ENCODE measurements at regions not wholly inside any gene's neighbourhood (a gene's known extent, or its start where the extent isn't known, plus 50 kb on each side); places are given as distances from the start of the nearest gene placed in this dataset.

DNA sequence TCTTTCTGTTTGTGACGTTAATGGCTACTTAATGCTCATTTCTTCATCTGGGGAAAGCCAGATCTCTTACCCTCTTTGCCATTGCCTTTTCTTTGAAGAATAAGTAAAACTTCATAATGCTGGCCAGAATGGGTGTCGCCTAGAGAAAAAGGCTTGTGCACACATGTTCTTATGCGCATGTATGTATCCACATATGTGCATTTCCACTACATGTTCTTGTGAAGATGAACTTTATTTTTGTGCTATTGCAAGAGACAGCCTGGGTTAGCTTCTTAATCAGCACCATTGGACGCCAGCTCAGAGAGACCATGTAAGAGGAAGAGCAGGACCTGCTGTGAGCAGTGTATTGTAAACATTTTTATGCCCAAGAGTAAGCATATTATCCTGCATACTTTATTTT lies 178.7 kb downstream of the SPRY1 start:
- Histone ChIP-seq H3K36me3 (ENCODE audit: control insufficient read depth, insufficient read depth, low read length) (no peaks in the 10 kb centered on the region), H3K9me3 (ENCODE audit: control insufficient read depth, low read length) (peaks cover 4% of the 10 kb centered on the region), H3K4me1 (ENCODE audit: control insufficient read depth, insufficient read depth, low read length, poor library complexity, severe bottlenecking) (no peaks in the 10 kb centered on the region), H3K27ac (ENCODE audit: low read depth, low read length, severe bottlenecking) (no peak overlapping the region), H3K4me3 (ENCODE audit: extremely low read depth, insufficient read depth, low read length, poor library complexity, severe bottlenecking) (no peak overlapping the region)
- WGBS, 2 experiments (ENCODE audit: insufficient coverage in 2 of 2): 89 to 100% methylated on average over 1 to 3 of the region's 4 CpGs

DNA sequence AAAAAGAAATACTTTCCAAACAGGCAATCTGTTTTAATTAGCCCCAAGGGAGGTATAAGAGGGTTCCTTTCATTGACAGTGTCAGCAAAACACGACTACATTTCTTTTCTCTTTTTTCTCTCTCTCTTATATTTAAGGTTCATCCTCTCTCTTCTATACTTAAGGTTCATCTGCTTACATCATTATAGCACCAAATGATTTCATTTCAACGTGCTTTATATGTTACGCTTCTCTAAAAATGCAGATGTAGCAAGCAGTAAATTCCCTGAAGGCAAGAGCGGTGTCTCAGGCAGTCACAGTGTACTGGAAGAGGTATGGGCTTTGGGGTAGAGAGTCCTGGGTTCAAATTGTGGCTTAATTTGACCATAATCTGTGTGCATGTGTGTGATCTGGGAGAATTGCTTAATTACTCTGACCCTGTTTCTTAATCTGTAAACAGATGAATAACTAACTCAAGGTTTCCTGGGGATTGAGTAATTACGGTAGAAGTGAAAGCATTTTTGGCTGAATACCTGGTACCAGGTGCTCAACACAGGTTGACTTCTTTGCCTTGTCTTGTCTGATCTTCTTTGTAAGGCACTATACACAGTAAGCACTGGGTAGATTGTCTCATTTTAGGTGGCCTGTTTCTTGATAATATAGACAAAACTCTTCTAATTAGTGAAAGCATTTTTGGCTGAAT lies 180.8 kb downstream of the SPRY1 start:
- Histone ChIP-seq H3K4me3 (ENCODE audit: extremely low read depth, insufficient read depth, low read length, poor library complexity, severe bottlenecking) (no peak overlapping the region), H3K36me3 (ENCODE audit: control insufficient read depth, insufficient read depth, low read length) (no peaks in the 10 kb centered on the region), H3K4me1 (ENCODE audit: control insufficient read depth, insufficient read depth, low read length, poor library complexity, severe bottlenecking) (no peaks in the 10 kb centered on the region), H3K27ac (ENCODE audit: low read depth, low read length, severe bottlenecking) (no peak overlapping the region), H3K9me3 (ENCODE audit: control insufficient read depth, low read length) (peaks cover 16% of the 10 kb centered on the region)
- 88 to 92% methylated on average over 4 of the region's 5 CpGs for WGBS, 2 experiments (ENCODE audit: insufficient coverage in 2 of 2)

DNA sequence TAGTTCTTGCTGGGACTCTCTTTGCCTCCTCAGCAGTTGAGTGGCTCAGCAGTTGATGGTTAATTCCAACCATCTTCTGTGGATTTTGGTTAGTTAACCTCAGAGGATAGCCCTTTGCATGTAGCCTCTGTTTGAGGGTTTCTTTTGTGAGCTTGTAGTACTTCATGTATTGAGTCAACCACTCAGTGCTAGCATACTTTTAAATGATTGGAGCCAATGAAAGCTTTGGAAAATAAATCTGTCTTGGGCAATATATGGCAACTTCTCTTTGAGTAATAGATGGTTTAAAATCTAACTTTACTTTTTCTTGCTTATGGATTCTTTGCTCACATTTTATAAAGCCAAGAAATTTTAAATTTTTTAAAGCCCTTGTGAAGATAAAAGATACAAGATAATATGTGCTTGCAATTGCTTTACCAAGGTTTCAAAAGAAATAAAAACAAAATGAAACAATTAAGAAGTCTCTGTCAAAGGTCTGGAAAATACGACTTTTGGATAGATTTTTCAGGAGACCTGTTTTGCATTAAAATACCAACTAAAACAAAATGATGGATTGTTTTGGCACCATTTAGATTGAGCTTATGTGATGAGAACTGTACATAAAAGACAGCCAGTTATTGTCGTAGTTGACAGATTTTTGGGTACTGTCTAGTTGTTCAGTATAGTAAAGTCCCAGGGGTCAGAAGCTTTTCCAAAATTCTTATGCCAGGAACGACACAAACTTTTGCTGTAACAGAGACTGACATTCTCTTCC lies 181.9 kb downstream of the SPRY1 start:
- Histone ChIP-seq H3K27ac (ENCODE audit: low read depth, low read length, severe bottlenecking) (no peak overlapping the region), H3K9me3 (ENCODE audit: control insufficient read depth, low read length) (peaks cover 16% of the 10 kb centered on the region), H3K4me1 (ENCODE audit: control insufficient read depth, insufficient read depth, low read length, poor library complexity, severe bottlenecking) (no peaks in the 10 kb centered on the region), H3K4me3 (ENCODE audit: extremely low read depth, insufficient read depth, low read length, poor library complexity, severe bottlenecking) (no peak overlapping the region), H3K36me3 (ENCODE audit: control insufficient read depth, insufficient read depth, low read length) (no peaks in the 10 kb centered on the region)
- 100% methylated on average over 1 of the region's 3 CpGs; no CpG with 5 or more reads in 1 of the 2 experiments for WGBS, 2 experiments (ENCODE audit: insufficient coverage in 2 of 2)

DNA sequence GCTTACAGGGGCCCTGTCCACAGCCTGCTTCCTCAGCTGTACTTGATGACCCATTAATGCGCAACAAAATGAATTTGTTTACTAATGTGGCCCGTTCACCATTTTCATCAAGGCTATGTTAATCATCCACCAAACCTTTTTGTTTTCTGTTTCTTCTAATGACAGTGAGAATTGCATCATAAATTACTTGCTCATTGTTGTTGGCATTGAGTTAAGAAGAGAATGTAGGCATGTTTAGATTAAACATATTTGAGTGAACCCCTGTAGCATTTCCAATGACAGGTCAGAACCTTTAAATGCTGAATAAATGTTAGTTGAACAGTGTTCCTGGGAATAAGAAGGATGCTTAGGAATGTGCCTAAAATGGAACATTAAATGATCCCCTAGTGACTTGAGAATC lies 183.4 kb downstream of the SPRY1 start:
- Histone ChIP-seq H3K4me3 (ENCODE audit: extremely low read depth, insufficient read depth, low read length, poor library complexity, severe bottlenecking) (no peak overlapping the region), H3K36me3 (ENCODE audit: control insufficient read depth, insufficient read depth, low read length) (no peaks in the 10 kb centered on the region), H3K9me3 (ENCODE audit: control insufficient read depth, low read length) (peaks cover 16% of the 10 kb centered on the region), H3K4me1 (ENCODE audit: control insufficient read depth, insufficient read depth, low read length, poor library complexity, severe bottlenecking) (no peaks in the 10 kb centered on the region), H3K27ac (ENCODE audit: low read depth, low read length, severe bottlenecking) (no peak overlapping the region)
- 84% methylated on average over 2 of the region's 2 CpGs; no CpG with 5 or more reads in 1 of the 2 experiments for WGBS, 2 experiments (ENCODE audit: insufficient coverage in 2 of 2)

DNA sequence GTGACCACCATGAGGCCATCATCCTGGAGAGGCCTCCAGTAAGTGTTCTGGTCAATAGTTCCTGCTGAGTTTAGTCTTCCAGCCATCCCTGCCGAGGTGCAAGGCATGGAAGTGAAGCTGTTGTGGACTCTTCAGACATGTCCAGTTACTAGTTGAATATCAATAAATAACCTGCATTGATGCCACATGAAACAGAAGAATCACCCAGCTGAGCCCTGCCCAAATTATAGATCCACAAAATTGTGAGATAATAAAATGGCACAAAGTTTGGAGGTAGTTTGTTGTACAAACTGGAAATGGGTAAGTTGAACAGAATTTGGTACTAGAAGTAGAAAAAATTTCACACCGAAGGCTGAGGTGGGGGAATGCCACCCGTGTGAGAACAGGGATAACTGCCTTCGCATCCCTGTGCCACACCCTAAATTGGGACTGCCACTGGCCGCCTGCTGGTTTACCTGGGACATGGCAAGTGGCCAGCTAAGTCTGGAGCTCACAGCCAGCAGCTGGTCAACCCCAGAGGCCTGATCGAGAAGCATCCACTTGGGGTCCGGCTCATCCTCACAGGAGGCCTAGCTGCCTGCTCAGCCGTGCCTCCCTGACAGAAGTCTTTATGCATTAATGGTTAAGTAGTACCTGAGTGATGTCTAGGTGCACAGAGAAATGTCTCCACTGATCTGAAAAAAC lies 184.5 kb downstream of the SPRY1 start:
- H3K4me1 ChIP-seq (ENCODE audit: control insufficient read depth, insufficient read depth, low read length, poor library complexity, severe bottlenecking): no peaks in the 10 kb centered on the region

DNA sequence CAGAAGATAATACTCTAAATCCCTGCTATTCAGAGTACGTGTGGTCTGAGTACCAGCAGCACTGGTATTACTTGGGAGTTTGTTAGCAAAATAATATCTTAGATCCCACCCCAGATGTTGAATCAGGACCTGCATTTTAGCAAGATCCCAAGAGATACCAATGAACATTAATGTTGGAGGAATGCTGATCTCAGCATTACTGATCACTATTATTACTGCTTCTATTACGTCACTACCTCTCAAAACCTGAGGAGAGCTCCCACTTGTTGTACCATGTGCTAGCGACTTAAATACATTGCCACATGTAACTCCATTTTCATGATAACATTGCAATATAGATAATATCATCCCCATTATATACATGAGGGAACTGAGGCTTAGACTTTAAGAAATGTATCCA lies 185.2 kb downstream of the SPRY1 start:
- 80 to 94% methylated on average over 1 to 3 of the region's 3 CpGs for WGBS, 2 experiments (ENCODE audit: insufficient coverage in 2 of 2)
- no peaks in the 10 kb centered on the region for H3K36me3 ChIP-seq (ENCODE audit: control insufficient read depth, insufficient read depth, low read length)
- peaks cover 16% of the 10 kb centered on the region for H3K9me3 ChIP-seq (ENCODE audit: control insufficient read depth, low read length)
- H3K4me3 ChIP-seq (ENCODE audit: extremely low read depth, insufficient read depth, low read length, poor library complexity, severe bottlenecking): no peak overlapping the region
- no peak overlapping the region for H3K27ac ChIP-seq (ENCODE audit: low read depth, low read length, severe bottlenecking)
- H3K4me1 ChIP-seq (ENCODE audit: control insufficient read depth, insufficient read depth, low read length, poor library complexity, severe bottlenecking): no peaks in the 10 kb centered on the region

More for the DNA sequence above, 184.5 kb downstream of the SPRY1 start:
- Histone ChIP-seq H3K27ac (ENCODE audit: low read depth, low read length, severe bottlenecking) (no peak overlapping the region), H3K4me3 (ENCODE audit: extremely low read depth, insufficient read depth, low read length, poor library complexity, severe bottlenecking) (no peak overlapping the region), H3K9me3 (ENCODE audit: control insufficient read depth, low read length) (peaks cover 16% of the 10 kb centered on the region), H3K36me3 (ENCODE audit: control insufficient read depth, insufficient read depth, low read length) (no peaks in the 10 kb centered on the region)
- WGBS, 2 experiments (ENCODE audit: insufficient coverage in 2 of 2): 88 to 92% methylated on average over 7 to 8 of the region's 8 CpGs

DNA sequence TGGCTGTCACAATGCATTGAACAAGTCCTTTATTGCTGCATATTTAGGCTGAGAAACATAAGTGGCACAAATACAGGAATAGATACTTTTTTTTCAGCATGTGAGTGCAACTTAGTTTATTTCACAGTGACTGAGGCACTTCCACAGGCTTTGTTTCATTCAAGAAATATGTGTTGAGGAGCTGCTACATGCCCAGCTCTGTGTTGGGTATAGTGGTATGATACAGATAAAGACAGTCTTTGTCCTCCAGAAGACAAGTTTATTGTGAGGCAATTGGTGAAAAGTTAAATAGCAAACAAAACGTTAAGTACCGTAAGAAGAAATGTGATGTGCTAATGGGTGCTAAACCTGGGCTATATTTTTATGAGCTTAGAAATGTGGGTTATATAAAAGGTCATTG lies 186.4 kb downstream of the SPRY1 start:
- Histone ChIP-seq H3K27ac (ENCODE audit: low read depth, low read length, severe bottlenecking) (no peak overlapping the region), H3K4me1 (ENCODE audit: control insufficient read depth, insufficient read depth, low read length, poor library complexity, severe bottlenecking) (no peaks in the 10 kb centered on the region), H3K4me3 (ENCODE audit: extremely low read depth, insufficient read depth, low read length, poor library complexity, severe bottlenecking) (no peak overlapping the region), H3K9me3 (ENCODE audit: control insufficient read depth, low read length) (peaks cover 16% of the 10 kb centered on the region), H3K36me3 (ENCODE audit: control insufficient read depth, insufficient read depth, low read length) (no peaks in the 10 kb centered on the region)
- 84 to 100% methylated on average over 1 to 2 of the region's 2 CpGs for WGBS, 2 experiments (ENCODE audit: insufficient coverage in 2 of 2)

DNA sequence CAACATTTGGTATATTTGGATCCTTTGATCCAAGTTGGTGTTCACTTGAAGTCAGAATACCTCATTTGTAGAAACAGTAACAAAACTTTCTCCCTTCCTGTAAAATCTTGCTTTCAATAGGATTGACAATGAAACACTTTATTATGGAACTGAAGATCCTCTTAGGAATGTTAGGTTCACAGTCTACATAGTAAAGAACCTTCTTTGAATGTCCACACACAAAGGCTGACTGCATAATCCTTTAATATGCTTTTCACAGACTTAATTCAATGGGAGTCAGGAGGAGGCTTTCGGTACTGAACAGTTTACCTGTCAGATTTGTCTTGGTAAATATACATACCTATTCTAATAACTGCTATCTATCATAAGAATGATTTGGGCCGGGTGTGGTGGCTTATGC lies 188.5 kb downstream of the SPRY1 start:
- 75% methylated on average over 1 of the region's 2 CpGs; no CpG with 5 or more reads in 1 of the 2 experiments for WGBS, 2 experiments (ENCODE audit: insufficient coverage in 2 of 2)
- no peaks in the 10 kb centered on the region for H3K4me1 ChIP-seq (ENCODE audit: control insufficient read depth, insufficient read depth, low read length, poor library complexity, severe bottlenecking)
- H3K9me3 ChIP-seq (ENCODE audit: control insufficient read depth, low read length): peaks cover 13% of the 10 kb centered on the region
- H3K27ac ChIP-seq (ENCODE audit: low read depth, low read length, severe bottlenecking): no peak overlapping the region
- no peaks in the 10 kb centered on the region for H3K36me3 ChIP-seq (ENCODE audit: control insufficient read depth, insufficient read depth, low read length)
- no peak overlapping the region for H3K4me3 ChIP-seq (ENCODE audit: extremely low read depth, insufficient read depth, low read length, poor library complexity, severe bottlenecking)

DNA sequence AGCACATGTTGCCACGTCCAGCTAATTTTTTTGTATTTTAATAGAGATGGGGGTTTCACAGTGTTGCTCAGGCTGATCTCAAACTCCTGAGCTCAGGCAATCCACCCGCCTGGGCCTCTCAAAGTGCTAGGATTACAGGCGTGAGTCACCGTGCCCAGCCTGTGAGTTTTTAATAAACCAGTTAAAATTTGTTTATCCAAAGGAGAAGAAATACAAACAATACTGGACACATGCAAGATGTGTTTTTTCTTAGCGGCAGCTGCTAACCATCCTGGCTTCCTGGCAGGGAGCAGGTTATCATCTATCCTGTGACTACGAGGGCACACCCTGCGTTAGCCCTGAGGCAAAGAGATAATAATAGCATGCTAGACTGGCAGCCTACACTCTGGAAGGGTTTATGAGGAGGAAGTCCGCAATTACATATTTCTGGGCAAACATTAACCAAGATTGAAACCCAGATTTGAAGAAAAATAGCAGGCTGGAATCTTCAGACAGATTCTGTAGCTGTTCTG lies 191.4 kb downstream of the SPRY1 start:
- 81 to 92% methylated on average over 4 to 7 of the region's 8 CpGs for WGBS, 2 experiments (ENCODE audit: insufficient coverage in 2 of 2)
- no peak overlapping the region for H3K4me3 ChIP-seq (ENCODE audit: extremely low read depth, insufficient read depth, low read length, poor library complexity, severe bottlenecking)
- H3K36me3 ChIP-seq (ENCODE audit: control insufficient read depth, insufficient read depth, low read length): no peaks in the 10 kb centered on the region
- no peaks in the 10 kb centered on the region for H3K4me1 ChIP-seq (ENCODE audit: control insufficient read depth, insufficient read depth, low read length, poor library complexity, severe bottlenecking)
- H3K9me3 ChIP-seq (ENCODE audit: control insufficient read depth, low read length): no peaks in the 10 kb centered on the region
- H3K27ac ChIP-seq (ENCODE audit: low read depth, low read length, severe bottlenecking): peak overlapping the region; percentile 36

DNA sequence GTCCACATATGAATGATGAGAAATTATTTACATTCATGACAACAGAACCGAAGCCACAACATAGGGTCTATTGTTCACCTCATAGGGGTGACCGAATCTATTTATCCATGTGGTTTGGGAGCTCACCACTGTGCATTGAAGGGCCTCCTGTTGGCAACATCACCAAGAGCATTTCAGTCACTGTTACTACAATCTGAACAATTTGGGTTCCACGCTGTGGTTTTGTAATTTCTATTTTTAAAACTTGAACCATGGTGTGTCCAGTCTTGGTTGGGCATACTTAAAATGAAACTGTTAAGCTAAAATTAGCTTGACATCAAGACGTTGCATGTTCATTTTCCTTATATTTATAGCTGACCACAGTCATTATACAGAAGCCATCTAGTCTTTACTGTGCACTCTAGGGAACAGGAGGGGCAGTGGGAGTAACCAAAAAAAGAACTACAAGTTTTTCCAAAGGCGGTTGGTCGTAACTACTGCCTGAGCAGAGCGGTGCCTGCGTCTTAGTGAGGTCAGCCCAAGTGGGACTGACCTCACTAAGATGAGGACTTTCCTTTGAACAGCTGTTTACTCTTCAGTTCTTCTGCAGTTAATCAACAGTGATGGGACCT lies 192.1 kb downstream of the SPRY1 start:
- no peak overlapping the region for H3K4me3 ChIP-seq (ENCODE audit: extremely low read depth, insufficient read depth, low read length, poor library complexity, severe bottlenecking)
- H3K9me3 ChIP-seq (ENCODE audit: control insufficient read depth, low read length): no peaks in the 10 kb centered on the region
- no peaks in the 10 kb centered on the region for H3K4me1 ChIP-seq (ENCODE audit: control insufficient read depth, insufficient read depth, low read length, poor library complexity, severe bottlenecking)
- no peaks in the 10 kb centered on the region for H3K36me3 ChIP-seq (ENCODE audit: control insufficient read depth, insufficient read depth, low read length)
- H3K27ac ChIP-seq (ENCODE audit: low read depth, low read length, severe bottlenecking): peak overlapping the region; percentile 36
- 97 to 98% methylated on average over 6 of the region's 8 CpGs for WGBS, 2 experiments (ENCODE audit: insufficient coverage in 2 of 2)
